ENCODE measurements at regions not wholly inside any gene's neighbourhood (a gene's known extent, or its start where the extent isn't known, plus 50 kb on each side); places are given as distances from the start of the nearest gene placed in this dataset.
"Not testable (repeated sequence)": the region's sequence is repeated elsewhere in the genome, so short reads cannot be mapped to it uniquely, and the experiment has no call there.

- not testable (repeated sequence) for TF ChIP-seq CBFB (CRISPR knock-in tag; IDR thresholded peaks at IDR 0.05; ENCODE audit: low read depth); CTCF (IDR thresholded peaks at IDR 0.05); IRF1 (CRISPR knock-in tag; IDR thresholded peaks at IDR 0.05); ZBTB43 (CRISPR knock-in tag; IDR thresholded peaks at IDR 0.05); GRHL2 (CRISPR knock-in tag; IDR thresholded peaks at IDR 0.05; ENCODE audit: insufficient replicate concordance, severe bottlenecking)
Measured at GRCh38 chr12:46058697-46059096, 68.3 kb upstream of the SCAF11 start.
